ENCODE measurements at regions not wholly inside any gene's neighbourhood (a gene's known extent, or its start where the extent isn't known, plus 50 kb on each side); places are given as distances from the start of the nearest gene placed in this dataset.

DNA sequence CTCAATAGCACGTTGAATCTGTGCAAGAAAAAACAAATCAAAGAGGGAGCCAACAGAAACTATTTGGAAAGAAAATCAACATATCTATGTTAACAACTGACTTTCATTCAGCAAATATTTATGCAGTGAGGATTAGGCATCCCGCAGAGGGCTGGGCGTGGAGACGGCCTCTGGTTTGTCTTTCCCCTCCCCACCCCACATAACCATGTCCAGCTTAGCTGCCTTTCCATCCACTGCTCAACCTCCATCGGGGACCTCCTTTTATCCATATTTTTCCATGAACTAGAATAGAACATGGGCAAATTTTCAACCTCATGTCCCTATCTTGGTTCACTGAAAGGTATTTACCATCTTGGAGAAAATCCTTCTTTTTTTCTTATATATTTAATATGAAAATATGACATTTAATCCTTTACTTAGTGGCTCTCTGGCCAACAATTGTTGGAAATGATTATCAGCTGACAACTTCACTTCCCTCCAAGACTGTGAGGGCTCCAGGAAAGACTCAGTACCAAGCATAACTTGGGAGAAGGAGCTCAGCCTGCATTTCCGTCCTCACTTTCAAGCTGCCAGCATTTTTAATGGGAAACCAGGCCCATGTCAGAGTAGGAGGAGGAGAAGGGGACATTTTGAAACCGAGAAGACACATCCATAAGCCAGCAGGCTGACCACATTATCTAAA is 462.6 kb upstream of the MAF start:
- intact Hi-C loops (cut with micrococcal nuclease; ENCODE audit: unreplicated experiment) (no loop called here), in situ Hi-C loops (cut with HindIII; ENCODE audit: low pct_unique_long_range_greater_than_20kb, low sequenced_read_pairs) (no loop called here)
- Histone ChIP-seq H3K4me1 (ENCODE audit: control insufficient read depth, insufficient read depth, low read length) (no peaks in the 10 kb centered on the region), H3K27ac (ENCODE audit: low read length) (no peak overlapping the region), H3K9me3 (ENCODE audit: control insufficient read depth, insufficient read depth, low read depth, low read length) (no peaks in the 10 kb centered on the region), H3K4me3 (ENCODE audit: low read depth in 2 of 2, low read length in 2 of 2) (no peak overlapping the region), H3K27me3 (ENCODE audit: control insufficient read depth, insufficient read depth, low read length) (no peaks in the 10 kb centered on the region), H3K36me3 (ENCODE audit: control insufficient read depth, insufficient read depth, low read length) (no peaks in the 10 kb centered on the region)
- BruUV-seq (replicated peaks): no TSS peak
- TF ChIP-seq, protein P1, sequence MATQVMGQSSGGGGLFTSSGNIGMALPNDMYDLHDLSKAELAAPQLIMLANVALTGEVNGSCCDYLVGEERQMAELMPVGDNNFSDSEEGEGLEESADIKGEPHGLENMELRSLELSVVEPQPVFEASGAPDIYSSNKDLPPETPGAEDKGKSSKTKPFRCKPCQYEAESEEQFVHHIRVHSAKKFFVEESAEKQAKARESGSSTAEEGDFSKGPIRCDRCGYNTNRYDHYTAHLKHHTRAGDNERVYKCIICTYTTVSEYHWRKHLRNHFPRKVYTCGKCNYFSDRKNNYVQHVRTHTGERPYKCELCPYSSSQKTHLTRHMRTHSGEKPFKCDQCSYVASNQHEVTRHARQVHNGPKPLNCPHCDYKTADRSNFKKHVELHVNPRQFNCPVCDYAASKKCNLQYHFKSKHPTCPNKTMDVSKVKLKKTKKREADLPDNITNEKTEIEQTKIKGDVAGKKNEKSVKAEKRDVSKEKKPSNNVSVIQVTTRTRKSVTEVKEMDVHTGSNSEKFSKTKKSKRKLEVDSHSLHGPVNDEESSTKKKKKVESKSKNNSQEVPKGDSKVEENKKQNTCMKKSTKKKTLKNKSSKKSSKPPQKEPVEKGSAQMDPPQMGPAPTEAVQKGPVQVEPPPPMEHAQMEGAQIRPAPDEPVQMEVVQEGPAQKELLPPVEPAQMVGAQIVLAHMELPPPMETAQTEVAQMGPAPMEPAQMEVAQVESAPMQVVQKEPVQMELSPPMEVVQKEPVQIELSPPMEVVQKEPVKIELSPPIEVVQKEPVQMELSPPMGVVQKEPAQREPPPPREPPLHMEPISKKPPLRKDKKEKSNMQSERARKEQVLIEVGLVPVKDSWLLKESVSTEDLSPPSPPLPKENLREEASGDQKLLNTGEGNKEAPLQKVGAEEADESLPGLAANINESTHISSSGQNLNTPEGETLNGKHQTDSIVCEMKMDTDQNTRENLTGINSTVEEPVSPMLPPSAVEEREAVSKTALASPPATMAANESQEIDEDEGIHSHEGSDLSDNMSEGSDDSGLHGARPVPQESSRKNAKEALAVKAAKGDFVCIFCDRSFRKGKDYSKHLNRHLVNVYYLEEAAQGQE (IDR thresholded peaks at IDR 0.05; ENCODE audit: insufficient read depth in 1 of 2, low read depth in 2 of 2, low read length in 1 of 2): no peak
- no peak for TF ChIP-seq CTCF (IDR thresholded peaks at IDR 0.05)
- TF ChIP-seq TCF7L2 (IDR thresholded peaks at IDR 0.05; ENCODE audit: low read depth, low read length): no peak
- no peak for TF ChIP-seq SIN3A (IDR thresholded peaks at IDR 0.05; ENCODE audit: borderline replicate concordance, insufficient read depth, low read depth, low read length)
- TF ChIP-seq POLR2AphosphoS5 (IDR thresholded peaks at IDR 0.05; ENCODE audit: low read depth, low read length): no peak
- CTCF ChIA-PET: no interaction called here
- ATAC-seq (no peak), DNase-seq (ENCODE audit: low read depth, low spot score) (no peak)
- POLR2A ChIA-PET: no interaction called here

DNA sequence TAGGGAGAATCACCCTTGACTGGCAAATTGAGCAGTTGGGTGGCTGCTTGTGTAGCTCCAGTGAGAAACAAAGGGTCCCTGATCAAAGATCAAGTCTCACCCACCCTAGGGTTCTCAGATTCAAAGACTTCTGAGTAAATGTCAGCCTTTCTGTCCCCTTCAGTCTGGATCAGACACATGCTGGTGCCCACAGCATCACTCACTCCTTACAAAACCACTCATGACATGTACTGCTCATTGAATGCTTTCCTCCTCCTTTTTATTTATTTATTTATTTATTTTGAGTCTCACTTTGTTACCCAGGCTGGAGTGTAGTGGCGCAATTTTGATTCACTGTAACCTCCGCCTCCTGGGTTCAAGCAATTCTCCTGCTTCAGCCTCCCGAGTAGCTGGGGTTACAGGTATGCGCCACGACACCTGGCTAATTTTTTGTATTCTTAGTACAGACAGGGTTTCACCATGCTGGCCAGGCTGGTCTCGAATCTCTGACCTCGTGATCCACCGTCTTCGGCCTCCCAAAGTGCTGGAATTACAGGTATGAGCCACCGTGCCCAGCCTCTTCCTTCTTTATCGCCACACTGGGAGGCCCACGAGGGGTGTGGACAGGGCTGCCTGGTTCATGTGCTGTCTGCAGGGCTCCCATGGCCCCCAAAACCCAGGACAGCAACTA is 462.0 kb upstream of the MAF start:
- TF ChIP-seq CTCF (IDR thresholded peaks at IDR 0.05) (no peak), POLR2AphosphoS5 (IDR thresholded peaks at IDR 0.05; ENCODE audit: low read depth, low read length) (no peak), SIN3A (IDR thresholded peaks at IDR 0.05; ENCODE audit: borderline replicate concordance, insufficient read depth, low read depth, low read length) (no peak), TCF7L2 (IDR thresholded peaks at IDR 0.05; ENCODE audit: low read depth, low read length) (no peak)
- TF ChIP-seq, protein P1 (IDR thresholded peaks at IDR 0.05; ENCODE audit: insufficient read depth in 1 of 2, low read depth in 2 of 2, low read length in 1 of 2): no peak
- BruUV-seq (replicated peaks): no TSS peak
- in situ Hi-C loops (cut with HindIII; ENCODE audit: low pct_unique_long_range_greater_than_20kb, low sequenced_read_pairs) (no loop called here), intact Hi-C loops (cut with micrococcal nuclease; ENCODE audit: unreplicated experiment) (no loop called here)
- ChIA-PET POLR2A (no interaction called here), CTCF (no interaction called here)
- Histone ChIP-seq H3K9me3 (ENCODE audit: control insufficient read depth, insufficient read depth, low read depth, low read length) (no peaks in the 10 kb centered on the region), H3K36me3 (ENCODE audit: control insufficient read depth, insufficient read depth, low read length) (no peaks in the 10 kb centered on the region), H3K4me1 (ENCODE audit: control insufficient read depth, insufficient read depth, low read length) (no peaks in the 10 kb centered on the region), H3K27me3 (ENCODE audit: control insufficient read depth, insufficient read depth, low read length) (no peaks in the 10 kb centered on the region), H3K27ac (ENCODE audit: low read length) (no peak overlapping the region), H3K4me3 (ENCODE audit: low read depth in 2 of 2, low read length in 2 of 2) (no peak overlapping the region)
- ATAC-seq: no peak
- DNase-seq (ENCODE audit: low read depth, low spot score): no peak
